HepG2 (cell line): ENCODE measurements at regions not wholly inside any gene's neighbourhood (a gene's known extent, or its start where the extent isn't known, plus 50 kb on each side); places are given as distances from the start of the nearest gene placed in this dataset.

Source experiments
- PCBP2 ChIP-seq: fragments of 200-400 bp; formaldehyde crosslinking; optimal IDR thresholded peaks from 2 replicates; pipeline ENCODE3; 2018; ENCODE audit warnings: low read length, low read depth; ENCODE audit not compliant: poor library complexity, severe bottlenecking
- UBTF ChIP-seq: sonication (generic); formaldehyde crosslinking; IDR thresholded peaks from 2 replicates; pipeline ENCODE4 v1.4.0; 2020; ENCODE audit warnings: mild to moderate bottlenecking, missing genetic modification reagents
- ZFP36 ChIP-seq: fragments of 150-350 bp; IDR thresholded peaks from 2 replicates; pipeline ENCODE4 v1.6.1; 2018; ENCODE audit warnings: borderline replicate concordance, low read length, low read depth; ENCODE audit not compliant: partially characterized antibody

- no peak for TF ChIP-seq PCBP2
- no peak for TF ChIP-seq UBTF
- TF ChIP-seq ZFP36: no peak
Observed at GRCh38 chr17:36722903-36723263, 121.5 kb downstream of the MRM1 start.
